ENCODE measurements at regions not wholly inside any gene's neighbourhood (a gene's known extent, or its start where the extent isn't known, plus 50 kb on each side); places are given as distances from the start of the nearest gene placed in this dataset.

DNA sequence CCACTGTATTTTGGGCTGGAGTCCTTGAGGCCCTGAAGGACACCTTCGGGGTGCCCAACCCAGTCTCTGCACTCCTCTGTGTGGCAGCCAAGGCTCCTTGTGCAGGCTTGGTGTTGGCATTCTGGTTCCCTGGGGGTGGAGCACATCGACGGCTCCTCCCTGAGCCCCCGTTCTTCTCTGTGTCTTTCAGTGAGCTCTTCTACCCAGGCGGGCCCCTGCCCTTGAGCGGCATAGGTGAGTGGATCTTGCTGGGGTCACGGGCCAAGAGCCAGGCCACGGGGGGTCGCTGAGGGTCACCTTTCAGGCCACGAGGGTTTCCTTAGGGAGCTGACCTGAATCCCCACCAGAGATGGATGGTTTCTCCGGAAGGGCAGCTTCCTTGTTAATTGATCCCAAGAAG is 234.8 kb downstream of the SNRPN start:
- ATAC-seq (ENCODE audit: low read depth) = no peak
- 89% methylated on average over 11 of the region's 11 CpGs for WGBS (ENCODE audit: insufficient coverage)

DNA sequence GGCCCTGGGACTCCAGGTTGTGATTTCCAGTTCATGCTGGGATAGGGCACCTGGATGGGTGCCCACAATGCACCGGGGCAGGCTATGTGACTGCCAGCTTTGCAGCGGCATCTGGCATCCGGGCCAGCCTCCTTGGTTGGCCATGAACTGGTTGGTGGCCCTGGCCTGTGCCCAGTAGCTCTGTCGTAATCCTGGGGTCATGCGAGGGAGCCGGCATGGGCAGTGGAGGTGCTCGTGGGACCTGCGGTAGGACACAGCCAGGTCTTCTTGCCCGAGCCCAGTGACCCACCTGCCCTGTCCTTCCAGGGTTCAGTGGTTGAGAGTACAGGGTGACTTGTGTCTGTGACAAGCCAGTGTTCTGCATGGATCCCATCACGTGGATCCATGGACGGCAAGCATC is 237.9 kb downstream of the SNRPN start:
- Histone ChIP-seq H3K4me2 (replicated peaks; ENCODE audit: low read depth, low read length, poor library complexity, severe bottlenecking) (no peak overlapping the region), H3K27me3 (replicated peaks in 1 of 4; ENCODE audit: control extremely low read depth in 1 of 4, control insufficient read depth in 3 of 4, insufficient read depth in 4 of 4, low read length in 3 of 4) (no peaks in the 10 kb centered on the region), H3K79me2 (ENCODE audit: control insufficient read depth, insufficient read depth, low read length) (no peaks in the 10 kb centered on the region), H3K4me3 (ENCODE audit: control extremely low read depth in 1 of 5, extremely low read depth in 1 of 5, insufficient read depth in 1 of 5, low read depth in 2 of 5, low read length in 4 of 5) (no peak overlapping the region), H2AFZ (ENCODE audit: insufficient read depth, low read depth, low read length, poor library complexity, severe bottlenecking) (no peak overlapping the region), H3K9ac (ENCODE audit: low read length) (no peak overlapping the region), H3K4me1 (ENCODE audit: control insufficient read depth in 2 of 2, insufficient read depth in 2 of 2, low read length in 2 of 2) (no peaks in the 10 kb centered on the region), H4K20me1 (ENCODE audit: control insufficient read depth, insufficient read depth, low read length, poor library complexity, severe bottlenecking) (no peaks in the 10 kb centered on the region), H3K9me3 (ENCODE audit: control extremely low read depth in 1 of 3, control insufficient read depth in 2 of 3, insufficient read depth in 1 of 3, low read length in 2 of 3) (peaks cover 0 to 99% (median 0%) of the 10 kb centered on the region in 3 donors), H3K36me3 (replicated peaks in 1 of 2; ENCODE audit: control extremely low read depth in 1 of 2, control insufficient read depth in 1 of 2, extremely low read depth in 1 of 2, insufficient read depth in 2 of 2, low read length in 1 of 2) (no peaks in the 10 kb centered on the region), H3K27ac (ENCODE audit: low read length in 2 of 2) (no peak overlapping the region)
- H3K4me1 Mint-ChIP-seq = no peaks in the 10 kb centered on the region
- DNase-seq (no peak), ATAC-seq (ENCODE audit: low read depth) (no peak)
- H3K27me3 Mint-ChIP-seq = no peaks in the 10 kb centered on the region
- 95% methylated on average over 9 of the region's 11 CpGs for WGBS (ENCODE audit: insufficient coverage)
- H3K27ac Mint-ChIP-seq = no peak overlapping the region
- intact Hi-C loops (cut with micrococcal nuclease) = no loop called here
- no peak for TF ChIP-seq EZH2 (IDR thresholded peaks at IDR 0.05; ENCODE audit: borderline replicate concordance, insufficient read depth, low read depth, low read length, poor library complexity, severe bottlenecking)
- TF ChIP-seq, protein P1, sequence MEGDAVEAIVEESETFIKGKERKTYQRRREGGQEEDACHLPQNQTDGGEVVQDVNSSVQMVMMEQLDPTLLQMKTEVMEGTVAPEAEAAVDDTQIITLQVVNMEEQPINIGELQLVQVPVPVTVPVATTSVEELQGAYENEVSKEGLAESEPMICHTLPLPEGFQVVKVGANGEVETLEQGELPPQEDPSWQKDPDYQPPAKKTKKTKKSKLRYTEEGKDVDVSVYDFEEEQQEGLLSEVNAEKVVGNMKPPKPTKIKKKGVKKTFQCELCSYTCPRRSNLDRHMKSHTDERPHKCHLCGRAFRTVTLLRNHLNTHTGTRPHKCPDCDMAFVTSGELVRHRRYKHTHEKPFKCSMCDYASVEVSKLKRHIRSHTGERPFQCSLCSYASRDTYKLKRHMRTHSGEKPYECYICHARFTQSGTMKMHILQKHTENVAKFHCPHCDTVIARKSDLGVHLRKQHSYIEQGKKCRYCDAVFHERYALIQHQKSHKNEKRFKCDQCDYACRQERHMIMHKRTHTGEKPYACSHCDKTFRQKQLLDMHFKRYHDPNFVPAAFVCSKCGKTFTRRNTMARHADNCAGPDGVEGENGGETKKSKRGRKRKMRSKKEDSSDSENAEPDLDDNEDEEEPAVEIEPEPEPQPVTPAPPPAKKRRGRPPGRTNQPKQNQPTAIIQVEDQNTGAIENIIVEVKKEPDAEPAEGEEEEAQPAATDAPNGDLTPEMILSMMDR (IDR thresholded peaks at IDR 0.05) = no peak
- POLR2A ChIA-PET = no interaction called here
- CTCF ChIA-PET = no interaction called here
- H3K9me3 Mint-ChIP-seq (ENCODE audit: insufficient read depth) = no peaks in the 10 kb centered on the region
- no peak overlapping the region for H3K4me3 Mint-ChIP-seq

More for the DNA sequence above, 234.8 kb downstream of the SNRPN start:
- H3K27me3 Mint-ChIP-seq = no peaks in the 10 kb centered on the region
- Histone ChIP-seq H3K9me3 (ENCODE audit: control extremely low read depth in 1 of 3, control insufficient read depth in 2 of 3, insufficient read depth in 1 of 3, low read length in 2 of 3) (peaks cover 0 to 100% (median 0%) of the 10 kb centered on the region in 3 donors), H4K20me1 (ENCODE audit: control insufficient read depth, insufficient read depth, low read length, poor library complexity, severe bottlenecking) (no peaks in the 10 kb centered on the region), H3K4me3 (ENCODE audit: control extremely low read depth in 1 of 5, extremely low read depth in 1 of 5, insufficient read depth in 1 of 5, low read depth in 2 of 5, low read length in 4 of 5) (no peak overlapping the region), H3K27ac (ENCODE audit: low read length in 2 of 2) (no peak overlapping the region), H2AFZ (ENCODE audit: insufficient read depth, low read depth, low read length, poor library complexity, severe bottlenecking) (no peak overlapping the region), H3K36me3 (replicated peaks in 1 of 2; ENCODE audit: control extremely low read depth in 1 of 2, control insufficient read depth in 1 of 2, extremely low read depth in 1 of 2, insufficient read depth in 2 of 2, low read length in 1 of 2) (no peaks in the 10 kb centered on the region), H3K9ac (ENCODE audit: low read length) (no peak overlapping the region), H3K79me2 (ENCODE audit: control insufficient read depth, insufficient read depth, low read length) (no peaks in the 10 kb centered on the region), H3K27me3 (replicated peaks in 1 of 4; ENCODE audit: control extremely low read depth in 1 of 4, control insufficient read depth in 3 of 4, insufficient read depth in 4 of 4, low read length in 3 of 4) (no peaks in the 10 kb centered on the region), H3K4me1 (ENCODE audit: control insufficient read depth in 2 of 2, insufficient read depth in 2 of 2, low read length in 2 of 2) (no peaks in the 10 kb centered on the region), H3K4me2 (replicated peaks; ENCODE audit: low read depth, low read length, poor library complexity, severe bottlenecking) (no peak overlapping the region)
- intact Hi-C loops (cut with micrococcal nuclease) = no loop called here
- CTCF ChIA-PET = no interaction called here
- POLR2A ChIA-PET = no interaction called here
- no peak overlapping the region for H3K27ac Mint-ChIP-seq
- H3K4me3 Mint-ChIP-seq = no peak overlapping the region
- no peaks in the 10 kb centered on the region for H3K4me1 Mint-ChIP-seq
- DNase-seq = no peak
- no peak for TF ChIP-seq EZH2 (IDR thresholded peaks at IDR 0.05; ENCODE audit: borderline replicate concordance, insufficient read depth, low read depth, low read length, poor library complexity, severe bottlenecking)
- TF ChIP-seq, protein P1 (IDR thresholded peaks at IDR 0.05) = no peak
- H3K9me3 Mint-ChIP-seq (ENCODE audit: insufficient read depth) = no peaks in the 10 kb centered on the region
